NAMALWA (cell line): ENCODE measurements at regions not wholly inside any gene's neighbourhood (a gene's known extent, or its start where the extent isn't known, plus 50 kb on each side); places are given as distances from the start of the nearest gene placed in this dataset.
A peak's percentile ranks its signal among the peaks of the same experiment; 100 is the strongest.

ENCODE experiments used
- DNase-seq: peaks from one replicate; pipeline ENCODE4 v3.0.0-alpha.2; 2015; ENCODE audit warnings: low spot score

GRCh38 chrX:80098038-80098437 is 83.5 kb downstream of the TBX22 start:
- no peak for DNase-seq

- no peak for DNase-seq
Observed at GRCh38 chrX:80120335-80120734, 105.8 kb downstream of the TBX22 start.

- no peak for DNase-seq
Observed at GRCh38 chrX:80138938-80139337, 124.4 kb downstream of the TBX22 start.

GRCh38 chrX:80139564-80139963 is 125.0 kb downstream of the TBX22 start:
- no peak for DNase-seq

- DNase-seq = no peak
Observed at GRCh38 chrX:80170581-80170980, 156.0 kb downstream of the TBX22 start.

- DNase-seq = no peak
Observed at GRCh38 chrX:80173261-80173660, 158.7 kb downstream of the TBX22 start.

GRCh38 chrX:80174925-80175574 is 160.5 kb downstream of the TBX22 start:
- DNase-seq = no peak

- DNase-seq = no peak
Observed at GRCh38 chrX:80181079-80181478, 166.5 kb downstream of the TBX22 start.

- peak; percentile 1 for DNase-seq
Observed at GRCh38 chrX:80184854-80185253, 170.3 kb downstream of the TBX22 start.

- DNase-seq = no peak
Observed at GRCh38 chrX:80206647-80207046, 192.1 kb downstream of the TBX22 start.

GRCh38 chrX:80207327-80207726 is 192.8 kb downstream of the TBX22 start:
- no peak for DNase-seq

GRCh38 chrX:80216086-80216485 is 201.5 kb downstream of the TBX22 start:
- DNase-seq = no peak

GRCh38 chrX:80223982-80224579 is 196.2 kb upstream of the TENT5D start:
- no peak for DNase-seq

GRCh38 chrX:80229626-80230025 is 190.6 kb upstream of the TENT5D start:
- no peak for DNase-seq

- no peak for DNase-seq
Observed at GRCh38 chrX:80237072-80237471, 183.2 kb upstream of the TENT5D start.

GRCh38 chrX:80246271-80246670 is 174.0 kb upstream of the TENT5D start:
- no peak for DNase-seq

- DNase-seq = no peak
Observed at GRCh38 chrX:80266287-80266686, 154.0 kb upstream of the TENT5D start.

GRCh38 chrX:80266979-80267378 is 153.3 kb upstream of the TENT5D start:
- no peak for DNase-seq

- DNase-seq = no peak
Observed at GRCh38 chrX:80267790-80268189, 152.5 kb upstream of the TENT5D start.

- peak; percentile 1 for DNase-seq
Observed at GRCh38 chrX:80282535-80282934, 137.7 kb upstream of the TENT5D start.

- DNase-seq = peak; percentile 24
Observed at GRCh38 chrX:80285131-80285773, 135.0 kb upstream of the TENT5D start.

- no peak for DNase-seq
Observed at GRCh38 chrX:80290834-80291233, 129.4 kb upstream of the TENT5D start.

- no peak for DNase-seq
Observed at GRCh38 chrX:80293354-80293753, 126.9 kb upstream of the TENT5D start.

- no peak for DNase-seq
Observed at GRCh38 chrX:80306007-80306406, 114.2 kb upstream of the TENT5D start.
